ENCODE measurements at regions not wholly inside any gene's neighbourhood (a gene's known extent, or its start where the extent isn't known, plus 50 kb on each side); places are given as distances from the start of the nearest gene placed in this dataset.
"Not testable (repeated sequence)": the region's sequence is repeated elsewhere in the genome, so short reads cannot be mapped to it uniquely, and the experiment has no call there.

- DNase-seq = no peak
- Histone ChIP-seq H3K27me3 (no peaks in the 10 kb centered on the region), H3K36me3 (no peaks in the 10 kb centered on the region), H3K4me3 (no peak overlapping the region), H3K9me3 (peaks cover 0 to 30% (median 12%) of the 10 kb centered on the region in 4 donors), H3K4me1 (no peaks in the 10 kb centered on the region), H3K27ac (no peak overlapping the region)
- WGBS, 5 donors = 62 to 78% (median 69%) methylated on average over 3 of the region's 3 CpGs
- intact Hi-C loops (cut with DNase I; ENCODE audit: low total_unique reads) = no loop called here
- TF ChIP-seq EP300 (IDR thresholded peaks at IDR 0.05) (no peak), POLR2A (IDR thresholded peaks at IDR 0.05) (no peak), POLR2AphosphoS5 (IDR thresholded peaks at IDR 0.05) (no peak)
- TF ChIP-seq, protein P1, sequence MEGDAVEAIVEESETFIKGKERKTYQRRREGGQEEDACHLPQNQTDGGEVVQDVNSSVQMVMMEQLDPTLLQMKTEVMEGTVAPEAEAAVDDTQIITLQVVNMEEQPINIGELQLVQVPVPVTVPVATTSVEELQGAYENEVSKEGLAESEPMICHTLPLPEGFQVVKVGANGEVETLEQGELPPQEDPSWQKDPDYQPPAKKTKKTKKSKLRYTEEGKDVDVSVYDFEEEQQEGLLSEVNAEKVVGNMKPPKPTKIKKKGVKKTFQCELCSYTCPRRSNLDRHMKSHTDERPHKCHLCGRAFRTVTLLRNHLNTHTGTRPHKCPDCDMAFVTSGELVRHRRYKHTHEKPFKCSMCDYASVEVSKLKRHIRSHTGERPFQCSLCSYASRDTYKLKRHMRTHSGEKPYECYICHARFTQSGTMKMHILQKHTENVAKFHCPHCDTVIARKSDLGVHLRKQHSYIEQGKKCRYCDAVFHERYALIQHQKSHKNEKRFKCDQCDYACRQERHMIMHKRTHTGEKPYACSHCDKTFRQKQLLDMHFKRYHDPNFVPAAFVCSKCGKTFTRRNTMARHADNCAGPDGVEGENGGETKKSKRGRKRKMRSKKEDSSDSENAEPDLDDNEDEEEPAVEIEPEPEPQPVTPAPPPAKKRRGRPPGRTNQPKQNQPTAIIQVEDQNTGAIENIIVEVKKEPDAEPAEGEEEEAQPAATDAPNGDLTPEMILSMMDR (IDR thresholded peaks at IDR 0.05) = no peak
Observed at GRCh38 chr4:45423896-45424295, 697.5 kb upstream of the GNPDA2 start.

DNA sequence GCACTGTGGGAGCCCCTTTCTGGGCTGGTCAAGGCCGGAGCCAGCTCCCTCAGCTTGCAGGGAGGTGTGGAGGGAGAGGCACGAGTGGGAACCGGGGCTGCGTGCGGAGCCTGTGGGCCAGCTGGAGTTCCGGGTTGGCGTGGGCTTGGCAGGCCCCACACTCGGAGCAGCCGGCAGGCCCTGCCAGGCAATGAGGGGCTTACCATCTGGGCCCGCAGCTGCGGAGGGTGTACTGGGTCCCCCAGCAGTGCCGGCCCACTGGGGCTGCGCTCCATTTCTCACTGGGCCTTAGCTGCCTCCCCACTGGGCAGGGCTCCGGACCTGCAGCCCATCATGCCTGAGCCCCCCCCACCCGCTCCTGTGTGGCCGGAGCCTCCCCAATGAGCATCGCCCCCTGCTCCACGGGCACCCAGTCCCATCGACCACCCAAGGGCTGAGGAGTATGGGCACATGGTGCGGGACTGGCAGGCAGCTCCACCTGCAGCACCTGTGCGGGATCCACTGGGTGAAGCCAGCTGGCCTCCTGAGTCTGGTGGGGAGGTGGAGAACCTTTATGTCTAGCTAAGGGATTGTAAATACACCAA, 693.8 kb upstream of the GNPDA2 start:
- not testable (repeated sequence) for H3K4me1 ChIP-seq, H3K36me3 ChIP-seq, DNase-seq

GRCh38 chr4:45410701-45411210, 684.4 kb upstream of the GNPDA2 start:
- TF ChIP-seq EP300 (IDR thresholded peaks at IDR 0.05) (no peak), POLR2A (IDR thresholded peaks at IDR 0.05) (no peak)
- WGBS, 5 donors = 51 to 64% (median 58%) methylated on average over 5 of the region's 5 CpGs
- Histone ChIP-seq H3K9me3 (no peaks in the 10 kb centered on the region), H3K4me1 (no peaks in the 10 kb centered on the region), H3K36me3 (no peaks in the 10 kb centered on the region), H3K4me3 (no peak overlapping the region), H3K27ac (no peak overlapping the region), H3K27me3 (no peaks in the 10 kb centered on the region)
- DNase-seq = peak in 1 of 2 donors; percentile 56
- intact Hi-C loops (cut with DNase I; ENCODE audit: low total_unique reads) = no loop called here

More for the DNA sequence above, 693.8 kb upstream of the GNPDA2 start:
- H3K27ac ChIP-seq; H3K4me3 ChIP-seq; H3K27me3 ChIP-seq; intact Hi-C loops (cut with DNase I; ENCODE audit: low total_unique reads): not testable (repeated sequence)
- 91 to 100% (median 95%) methylated on average over 1 to 21 of the region's 21 CpGs for WGBS, 5 donors
- peaks cover 0 to 30% (median 12%) of the 10 kb centered on the region in 4 donors for H3K9me3 ChIP-seq

DNA sequence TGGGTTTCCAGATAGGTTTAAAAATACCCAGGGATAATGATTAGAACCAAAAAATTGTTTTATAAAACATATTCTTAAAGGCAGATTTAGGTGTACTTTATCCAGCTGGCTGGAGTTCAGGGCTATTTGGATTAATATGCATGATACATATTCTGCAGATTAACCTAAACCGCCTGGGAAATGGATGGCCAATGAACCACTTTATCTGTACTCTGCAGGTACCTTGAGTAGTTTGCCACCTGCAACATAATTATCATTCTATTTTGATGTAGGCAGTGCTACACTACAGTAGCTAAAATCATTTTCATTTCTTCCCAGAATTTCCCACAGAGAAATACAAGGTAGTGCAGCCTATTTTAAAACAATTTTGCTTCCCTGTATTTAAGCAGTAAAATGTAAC, 683.2 kb upstream of the GNPDA2 start:
- no peak for DNase-seq
- WGBS, 5 donors = 70 to 85% (median 80%) methylated on average over 1 of the region's 1 CpG
- Histone ChIP-seq H3K36me3 (no peaks in the 10 kb centered on the region), H3K9me3 (no peaks in the 10 kb centered on the region), H3K4me3 (no peak overlapping the region), H3K4me1 (no peaks in the 10 kb centered on the region), H3K27ac (no peak overlapping the region), H3K27me3 (no peaks in the 10 kb centered on the region)
- TF ChIP-seq POLR2A (IDR thresholded peaks at IDR 0.05) = no peak
- TF ChIP-seq, protein P1 (IDR thresholded peaks at IDR 0.05) = no peak
- intact Hi-C loops (cut with DNase I; ENCODE audit: low total_unique reads) = no loop called here

- WGBS, 5 donors = 71 to 78% (median 74%) methylated on average over 2 of the region's 2 CpGs
Observed at GRCh38 chr4:45408996-45409395, 682.6 kb upstream of the GNPDA2 start.

More at GRCh38 chr4:45408996-45409395, 682.6 kb upstream of the GNPDA2 start:
- H3K4me3 ChIP-seq = no peak overlapping the region
- H3K4me1 ChIP-seq = no peaks in the 10 kb centered on the region
- no peak overlapping the region for H3K27ac ChIP-seq
- H3K36me3 ChIP-seq = no peaks in the 10 kb centered on the region
- no peaks in the 10 kb centered on the region for H3K9me3 ChIP-seq
- DNase-seq = no peak
- intact Hi-C loops (cut with DNase I; ENCODE audit: low total_unique reads) = no loop called here
- no peaks in the 10 kb centered on the region for H3K27me3 ChIP-seq
- TF ChIP-seq POLR2A (IDR thresholded peaks at IDR 0.05) (no peak), EP300 (IDR thresholded peaks at IDR 0.05) (no peak), POLR2AphosphoS5 (IDR thresholded peaks at IDR 0.05) (no peak)
- TF ChIP-seq, protein P1 (IDR thresholded peaks at IDR 0.05) = no peak

All from stomach (tissue), 8 donors.